ENCODE measurements at regions not wholly inside any gene's neighbourhood (a gene's known extent, or its start where the extent isn't known, plus 50 kb on each side); places are given as distances from the start of the nearest gene placed in this dataset.

- ChIA-PET CTCF (interaction anchor here (0.7 kb wide), 1 partner anchor 169 kb away, joined by 4 read pairs; no protein-coding TSS in a partner anchor), POLR2A (ENCODE audit: unreplicated experiment) (no interaction called here)
- H3K9me2 ChIP-seq (replicated peaks; ENCODE audit: low read length): no peaks in the 10 kb centered on the region
- no peaks in the 10 kb centered on the region for H3K36me3 ChIP-seq (ENCODE audit: low read depth, low read length)
- no peaks in the 10 kb centered on the region for H3F3A ChIP-seq (ENCODE audit: low read length, unreplicated experiment)
- H3K27me3 ChIP-seq (ENCODE audit: low read length): no peaks in the 10 kb centered on the region
- H3K9me3 ChIP-seq (ENCODE audit: low read length): no peaks in the 10 kb centered on the region
- intact Hi-C loops (cut with micrococcal nuclease): loop anchor here (5.0 kb wide), 1 partner anchor 258 kb away; no protein-coding TSS in a partner anchor
- no peaks in the 10 kb centered on the region for H4K20me1 ChIP-seq (ENCODE audit: low read length)
- no peak overlapping the region for H3K9ac ChIP-seq (ENCODE audit: low read length)
- H3K4me2 ChIP-seq (ENCODE audit: low read length): no peak overlapping the region
- no peaks in the 10 kb centered on the region for H3K79me2 ChIP-seq (ENCODE audit: low read length)
- no peak for TF ChIP-seq EZH2phosphoT487 (IDR thresholded peaks at IDR 0.05; ENCODE audit: borderline replicate concordance, low read length)
- TF ChIP-seq EZH2 (IDR thresholded peaks at IDR 0.05; ENCODE audit: low read length, unreplicated experiment): no peak
- TF ChIP-seq CTCF (conservative IDR thresholded peaks at IDR 0.05; ENCODE audit: low read depth, low read length): no peak
- no peak for ATAC-seq
- DNase-seq: no peak
- H3K4me1 ChIP-seq (ENCODE audit: insufficient read depth, low read length): peaks cover 18% of the 10 kb centered on the region
- BruUV-seq (replicated peaks): no TSS peak
- H2AFZ ChIP-seq (ENCODE audit: low read length): no peak overlapping the region
- H3K4me3 ChIP-seq (ENCODE audit: low read length): no peak overlapping the region
- H3K27ac ChIP-seq (ENCODE audit: low read length): no peak overlapping the region
Measured at GRCh38 chr6:13870214-13870830, 54.4 kb upstream of the RNF182 start.

DNA sequence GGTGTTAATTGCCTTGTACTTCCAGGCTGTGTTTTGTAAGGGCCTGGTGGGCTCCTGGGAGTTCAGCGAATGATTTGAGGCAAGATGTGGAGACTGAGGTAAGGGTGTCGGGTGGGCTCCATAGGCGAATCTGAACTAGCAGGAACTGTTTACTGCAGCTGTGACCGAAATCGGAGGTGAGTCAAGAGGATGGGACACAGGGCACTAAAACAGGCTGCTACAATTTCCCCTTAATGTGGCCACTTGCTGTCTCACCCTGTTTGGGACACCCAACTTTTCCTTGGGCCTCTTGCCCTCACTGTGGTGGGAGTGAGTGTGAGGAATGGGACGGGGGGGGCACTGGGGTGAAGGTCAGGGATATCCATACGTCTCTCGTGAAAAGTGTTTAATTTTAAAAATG is 53.9 kb upstream of the MCUR1 start:
- no peak overlapping the region for H3K4me2 ChIP-seq (ENCODE audit: low read length)
- no peaks in the 10 kb centered on the region for H4K20me1 ChIP-seq (ENCODE audit: low read length)
- H3K9ac ChIP-seq (ENCODE audit: low read length): no peak overlapping the region
- TF ChIP-seq EZH2 (IDR thresholded peaks at IDR 0.05; ENCODE audit: low read length, unreplicated experiment): no peak
- TF ChIP-seq CTCF (conservative IDR thresholded peaks at IDR 0.05; ENCODE audit: low read depth, low read length): no peak
- no peak for TF ChIP-seq EZH2phosphoT487 (IDR thresholded peaks at IDR 0.05; ENCODE audit: borderline replicate concordance, low read length)
- no peak overlapping the region for H2AFZ ChIP-seq (ENCODE audit: low read length)
- CTCF ChIA-PET: no interaction called here
- H3F3A ChIP-seq (ENCODE audit: low read length, unreplicated experiment): no peaks in the 10 kb centered on the region
- no peaks in the 10 kb centered on the region for H3K9me3 ChIP-seq (ENCODE audit: low read length)
- ATAC-seq: no peak
- no peak for DNase-seq
- no peaks in the 10 kb centered on the region for H3K36me3 ChIP-seq (ENCODE audit: low read depth, low read length)
- intact Hi-C loops (cut with micrococcal nuclease): no loop called here
- no peaks in the 10 kb centered on the region for H3K9me2 ChIP-seq (replicated peaks; ENCODE audit: low read length)
- H3K4me3 ChIP-seq (ENCODE audit: low read length): no peak overlapping the region
- H3K4me1 ChIP-seq (ENCODE audit: insufficient read depth, low read length): peaks cover 10% of the 10 kb centered on the region
- POLR2A ChIA-PET (ENCODE audit: unreplicated experiment): no interaction called here
- no peaks in the 10 kb centered on the region for H3K79me2 ChIP-seq (ENCODE audit: low read length)
- H3K27ac ChIP-seq (ENCODE audit: low read length): no peak overlapping the region
- BruUV-seq (replicated peaks): no TSS peak
- no peaks in the 10 kb centered on the region for H3K27me3 ChIP-seq (ENCODE audit: low read length)

DNA sequence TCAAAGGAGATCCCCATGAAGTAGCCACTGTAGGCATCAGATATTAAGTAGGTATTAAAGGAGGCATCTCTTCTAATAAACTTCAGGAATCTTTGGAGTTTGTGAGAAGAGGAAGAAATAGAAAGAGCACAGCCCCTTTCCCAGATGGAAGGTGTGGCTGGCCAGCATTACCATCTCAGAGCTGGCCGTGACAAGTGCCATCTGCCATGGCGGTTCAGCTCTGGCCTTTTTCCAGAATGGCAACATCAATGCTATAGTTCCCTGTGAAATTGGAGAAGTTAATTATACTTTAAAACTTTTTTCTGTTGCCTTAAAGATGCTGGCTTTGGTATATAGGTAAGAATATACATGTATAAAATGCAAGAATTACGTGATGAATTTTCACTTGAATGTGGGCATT is 51.9 kb upstream of the MCUR1 start:
- Histone ChIP-seq H3K9ac (ENCODE audit: low read length) (no peak overlapping the region), H3F3A (ENCODE audit: low read length, unreplicated experiment) (no peaks in the 10 kb centered on the region), H3K9me3 (ENCODE audit: low read length) (no peaks in the 10 kb centered on the region), H3K4me2 (ENCODE audit: low read length) (no peak overlapping the region), H2AFZ (ENCODE audit: low read length) (no peak overlapping the region), H3K27me3 (ENCODE audit: low read length) (no peaks in the 10 kb centered on the region), H3K27ac (ENCODE audit: low read length) (no peak overlapping the region), H3K36me3 (ENCODE audit: low read depth, low read length) (no peaks in the 10 kb centered on the region), H3K4me3 (ENCODE audit: low read length) (no peak overlapping the region), H4K20me1 (ENCODE audit: low read length) (no peaks in the 10 kb centered on the region), H3K9me2 (replicated peaks; ENCODE audit: low read length) (no peaks in the 10 kb centered on the region), H3K79me2 (ENCODE audit: low read length) (no peaks in the 10 kb centered on the region), H3K4me1 (ENCODE audit: insufficient read depth, low read length) (peaks cover 5% of the 10 kb centered on the region)
- CTCF ChIA-PET: no interaction called here
- POLR2A ChIA-PET (ENCODE audit: unreplicated experiment): no interaction called here
- intact Hi-C loops (cut with micrococcal nuclease): no loop called here
- ATAC-seq: no peak
- no TSS peak for BruUV-seq (replicated peaks)
- TF ChIP-seq EZH2 (IDR thresholded peaks at IDR 0.05; ENCODE audit: low read length, unreplicated experiment): no peak
- no peak for TF ChIP-seq CTCF (conservative IDR thresholded peaks at IDR 0.05; ENCODE audit: low read depth, low read length)
- TF ChIP-seq EZH2phosphoT487 (IDR thresholded peaks at IDR 0.05; ENCODE audit: borderline replicate concordance, low read length): no peak
- no peak for DNase-seq
